ENCODE measurements at regions not wholly inside any gene's neighbourhood (a gene's known extent, or its start where the extent isn't known, plus 50 kb on each side); places are given as distances from the start of the nearest gene placed in this dataset.

GRCh38 chr14:80385336-80385735, 174.0 kb upstream of the DIO2 start:
- no peaks in the 10 kb centered on the region for H3K36me3 ChIP-seq
- intact Hi-C loops (cut with DNase I; ENCODE audit: low total_unique reads): no loop called here
- TF ChIP-seq CTCF (IDR thresholded peaks at IDR 0.05): no peak
- TF ChIP-seq POLR2AphosphoS5 (IDR thresholded peaks at IDR 0.05): no peak
- no peak for TF ChIP-seq POLR2A (IDR thresholded peaks at IDR 0.05)
- no peaks in the 10 kb centered on the region for H3K4me1 ChIP-seq
- H3K27ac ChIP-seq: no peak overlapping the region
- H3K9me3 ChIP-seq: no peaks in the 10 kb centered on the region
- no peak overlapping the region for H3K4me3 ChIP-seq
- no peaks in the 10 kb centered on the region for H3K27me3 ChIP-seq
- no peak for DNase-seq (ENCODE audit: low spot score in 2 of 2)

- DNase-seq (ENCODE audit: low spot score in 2 of 2): no peak
- intact Hi-C loops (cut with DNase I; ENCODE audit: low total_unique reads): no loop called here
- Histone ChIP-seq H3K27ac (no peak overlapping the region), H3K36me3 (no peaks in the 10 kb centered on the region), H3K27me3 (no peaks in the 10 kb centered on the region), H3K9me3 (no peaks in the 10 kb centered on the region), H3K4me1 (no peaks in the 10 kb centered on the region), H3K4me3 (no peak overlapping the region)
- TF ChIP-seq CTCF (IDR thresholded peaks at IDR 0.05): no peak
- no peak for TF ChIP-seq POLR2A (IDR thresholded peaks at IDR 0.05)
- TF ChIP-seq POLR2AphosphoS5 (IDR thresholded peaks at IDR 0.05): no peak
Observed at GRCh38 chr14:80383223-80383622, 171.9 kb upstream of the DIO2 start.

- no peaks in the 10 kb centered on the region for H3K9me3 ChIP-seq
- no peaks in the 10 kb centered on the region for H3K4me1 ChIP-seq
- intact Hi-C loops (cut with DNase I; ENCODE audit: low total_unique reads): no loop called here
- no peak overlapping the region for H3K27ac ChIP-seq
- H3K27me3 ChIP-seq: no peaks in the 10 kb centered on the region
- no peak for DNase-seq (ENCODE audit: low spot score in 2 of 2)
- no peaks in the 10 kb centered on the region for H3K36me3 ChIP-seq
- TF ChIP-seq CTCF (IDR thresholded peaks at IDR 0.05): no peak
- TF ChIP-seq POLR2A (IDR thresholded peaks at IDR 0.05): no peak
- no peak for TF ChIP-seq POLR2AphosphoS5 (IDR thresholded peaks at IDR 0.05)
- H3K4me3 ChIP-seq: no peak overlapping the region
Observed at GRCh38 chr14:80381807-80382363, 170.6 kb upstream of the DIO2 start.

- Histone ChIP-seq H3K27me3 (no peaks in the 10 kb centered on the region), H3K4me3 (no peak overlapping the region), H3K36me3 (no peaks in the 10 kb centered on the region), H3K4me1 (no peaks in the 10 kb centered on the region), H3K27ac (no peak overlapping the region), H3K9me3 (no peaks in the 10 kb centered on the region)
- TF ChIP-seq POLR2AphosphoS5 (IDR thresholded peaks at IDR 0.05) (no peak), POLR2A (IDR thresholded peaks at IDR 0.05) (no peak), CTCF (IDR thresholded peaks at IDR 0.05) (no peak)
- intact Hi-C loops (cut with DNase I; ENCODE audit: low total_unique reads): no loop called here
- no peak for DNase-seq (ENCODE audit: low spot score in 2 of 2)
Observed at GRCh38 chr14:80379035-80379434, 167.7 kb upstream of the DIO2 start.

- no peak for DNase-seq (ENCODE audit: low spot score in 2 of 2)
- H3K36me3 ChIP-seq: no peaks in the 10 kb centered on the region
- H3K4me3 ChIP-seq: no peak overlapping the region
- no peaks in the 10 kb centered on the region for H3K27me3 ChIP-seq
- H3K9me3 ChIP-seq: no peaks in the 10 kb centered on the region
- H3K4me1 ChIP-seq: no peaks in the 10 kb centered on the region
- TF ChIP-seq POLR2AphosphoS5 (IDR thresholded peaks at IDR 0.05) (no peak), CTCF (IDR thresholded peaks at IDR 0.05) (no peak), POLR2A (IDR thresholded peaks at IDR 0.05) (no peak)
- intact Hi-C loops (cut with DNase I; ENCODE audit: low total_unique reads): no loop called here
- no peak overlapping the region for H3K27ac ChIP-seq
Observed at GRCh38 chr14:80378084-80378690, 166.9 kb upstream of the DIO2 start.

Measured in breast epithelium (tissue), 4 donors.